Aorta (tissue), 5 donors: ENCODE measurements at regions not wholly inside any gene's neighbourhood (a gene's known extent, or its start where the extent isn't known, plus 50 kb on each side); places are given as distances from the start of the nearest gene placed in this dataset.

ENCODE experiments used
- ATAC-seq: fragments of 200-7000 bp; cut with Tn5 transposase; one replicate; pipeline ENCODE4 v1.9.1; 2022; ENCODE audit warnings: moderate library complexity; ENCODE audit not compliant: low FRiP score
- DNase-seq, 2 donors: peaks; one replicate each; pipeline ENCODE4 v3.0.0-alpha.2; 2020
- H3K27ac ChIP-seq, 2 donors: one replicate each; pipeline ENCODE4 v1.5.1; 2013; ENCODE audit warnings: low read length in 2 of 2, mild to moderate bottlenecking in 2 of 2, moderate library complexity in 2 of 2, control low read depth in 1 of 2, inconsistent platforms in 1 of 2, low read depth in 1 of 2
- H3K27me3 ChIP-seq, 2 donors: one replicate each; pipeline ENCODE4 v1.6.1; 2013; ENCODE audit warnings: control low read depth in 1 of 2, low read length in 1 of 2, mild to moderate bottlenecking in 1 of 2, moderate library complexity in 1 of 2; ENCODE audit not compliant: insufficient read depth in 2 of 2, control insufficient read depth in 1 of 2
- H3K36me3 ChIP-seq, 2 donors: one replicate each; pipeline ENCODE4 v1.6.1; 2013; ENCODE audit warnings: control low read depth in 1 of 2, low read length in 1 of 2, mild to moderate bottlenecking in 1 of 2; ENCODE audit not compliant: insufficient read depth in 2 of 2, control insufficient read depth in 1 of 2
- H3K4me1 ChIP-seq, 2 donors: one replicate each; pipeline ENCODE4 v1.6.1; 2013; ENCODE audit warnings: low read length in 2 of 2, control low read depth in 1 of 2, mild to moderate bottlenecking in 1 of 2, moderate library complexity in 1 of 2; ENCODE audit not compliant: insufficient read depth in 2 of 2, control insufficient read depth in 1 of 2
- H3K4me3 ChIP-seq, 2 donors: one replicate each; pipeline ENCODE4 v1.5.1; 2013; ENCODE audit warnings: low read length in 2 of 2, control low read depth in 1 of 2, mild to moderate bottlenecking in 1 of 2
- H3K9me3 ChIP-seq: one replicate; pipeline ENCODE4 v1.6.1; 2013; ENCODE audit warnings: mild to moderate bottlenecking, low read length; ENCODE audit not compliant: control insufficient read depth
- WGBS, 2 donors: extraction: QIAGEN DNeasy Blood & Tissue Kit; methylation state at CpG; one replicate each; pipeline ENCODE4 v1.1.7; 2013; 5-methylcytosine and 5-hydroxymethylcytosine counted together
- intact Hi-C, 2 donors: fragments of 100-400 bp; cut with DNase I; formaldehyde crosslinking; loops; one replicate each; pipeline versions ENCODE4 v1.14.2 to v1.15.0; 2022
- donor health status: healthy with polysubstance abuse.
- donor health status: Bipolar disorder and iron deficiency.
- donor health status: DM: no; HTN: no; CAD: no.
- donor health status: DM: no; HTN: no; CAD: no.
- donor health status: DM: yes; HTN: yes; CAD: no.

DNA sequence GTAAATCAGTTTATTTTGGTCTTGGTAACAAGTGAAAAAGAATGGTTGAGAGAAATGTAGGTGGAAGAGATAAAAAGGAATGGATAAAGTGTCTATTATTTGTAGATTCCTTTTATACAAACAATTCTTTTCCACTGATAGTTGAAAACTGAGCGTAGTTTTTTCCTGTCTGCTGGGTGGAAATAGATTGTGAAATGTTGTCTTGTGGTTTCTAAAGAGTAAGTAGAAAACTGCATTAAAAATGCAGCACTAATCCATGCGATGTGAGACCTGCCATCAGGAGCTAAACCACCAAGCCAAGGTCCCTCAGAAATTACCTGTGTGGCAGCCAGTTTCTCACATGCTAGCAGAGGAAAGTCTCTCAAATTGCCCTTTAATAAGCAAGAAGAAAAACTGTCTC lies 103.2 kb upstream of the SLC44A3 start:
- 89 to 91% methylated on average over 2 of the region's 2 CpGs for WGBS, 2 donors

DNA sequence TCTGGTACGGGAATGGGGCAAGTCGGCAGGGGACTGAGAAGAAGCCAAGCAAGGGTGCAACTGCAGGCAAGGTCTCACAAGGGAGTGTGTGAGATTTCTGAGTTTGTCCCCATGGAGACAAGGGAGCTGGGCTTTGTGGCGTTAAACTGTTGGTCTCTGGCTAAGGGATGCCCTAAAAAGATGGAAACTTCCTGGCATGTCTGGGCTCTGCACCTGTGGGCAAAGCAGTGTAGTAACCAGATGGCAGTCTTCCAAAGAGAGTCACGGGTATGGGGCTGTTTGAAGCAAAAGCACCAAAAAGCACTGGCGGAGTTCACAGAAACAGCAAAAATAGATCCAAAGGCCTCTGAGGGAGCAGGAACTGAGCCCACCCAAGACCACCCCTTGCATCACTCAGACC lies 104.8 kb upstream of the SLC44A3 start:
- no peaks in the 10 kb centered on the region for H3K36me3 ChIP-seq
- no peaks in the 10 kb centered on the region for H3K27me3 ChIP-seq
- H3K9me3 ChIP-seq = no peaks in the 10 kb centered on the region
- DNase-seq (no peak), ATAC-seq (no peak)
- H3K27ac ChIP-seq = no peak overlapping the region
- H3K4me1 ChIP-seq = no peaks in the 10 kb centered on the region
- H3K4me3 ChIP-seq = no peak overlapping the region
- intact Hi-C loops = no loop called here
- 96% methylated on average over 5 of the region's 5 CpGs for WGBS, 2 donors

More for the DNA sequence above, 103.2 kb upstream of the SLC44A3 start:
- ATAC-seq = no peak
- H3K36me3 ChIP-seq = no peaks in the 10 kb centered on the region
- H3K4me3 ChIP-seq = no peak overlapping the region
- no peak overlapping the region for H3K27ac ChIP-seq
- intact Hi-C loops = no loop called here
- no peaks in the 10 kb centered on the region for H3K4me1 ChIP-seq
- DNase-seq = no peak
- H3K9me3 ChIP-seq = no peaks in the 10 kb centered on the region
- no peaks in the 10 kb centered on the region for H3K27me3 ChIP-seq

DNA sequence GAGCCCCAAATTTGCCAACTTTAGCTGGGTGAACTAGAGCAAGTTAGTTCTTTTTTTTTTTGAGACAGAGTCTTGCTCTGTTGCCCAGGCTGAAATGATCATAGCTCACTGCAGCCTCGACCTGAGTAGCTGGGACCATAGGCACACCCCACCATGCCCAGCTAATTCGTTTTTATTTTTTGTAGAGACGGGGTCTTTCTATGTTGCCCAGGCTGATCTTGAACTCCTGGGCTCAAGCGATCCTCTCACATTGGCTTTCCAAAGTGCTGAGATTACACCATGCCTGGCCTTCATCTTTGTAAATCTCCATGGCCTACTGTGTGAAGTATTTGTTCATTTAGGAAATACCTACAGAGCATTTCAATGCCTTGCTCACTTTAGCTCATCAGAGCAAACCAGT lies 105.6 kb upstream of the SLC44A3 start:
- Histone ChIP-seq H3K9me3 (no peaks in the 10 kb centered on the region), H3K27me3 (no peaks in the 10 kb centered on the region), H3K36me3 (no peaks in the 10 kb centered on the region), H3K4me3 (no peak overlapping the region), H3K27ac (no peak overlapping the region), H3K4me1 (no peaks in the 10 kb centered on the region)
- no peak for DNase-seq
- no peak for ATAC-seq
- intact Hi-C loops = no loop called here
- 91 to 96% methylated on average over 4 of the region's 4 CpGs for WGBS, 2 donors

DNA sequence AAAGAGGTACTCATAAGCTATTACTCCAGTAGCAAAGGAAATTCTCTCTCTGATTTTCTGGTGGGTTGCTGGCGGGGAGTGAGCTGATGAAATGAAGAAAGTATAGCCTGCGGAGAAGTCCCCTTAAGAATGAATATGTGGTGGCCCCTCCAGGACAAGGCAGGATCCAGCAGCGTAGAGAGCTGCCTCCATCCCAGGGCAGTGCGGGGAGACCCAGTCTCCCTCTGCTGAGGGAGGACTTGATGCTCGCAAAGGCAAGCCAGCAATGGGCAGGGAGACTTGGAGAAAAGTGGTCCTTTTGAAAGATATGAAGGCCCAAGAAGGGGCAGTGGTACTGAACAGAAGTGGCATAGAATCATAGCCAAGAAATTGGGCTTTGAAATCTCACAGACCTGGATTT lies 106.0 kb upstream of the SLC44A3 start:
- Histone ChIP-seq H3K27me3 (no peaks in the 10 kb centered on the region), H3K4me1 (no peaks in the 10 kb centered on the region), H3K36me3 (no peaks in the 10 kb centered on the region), H3K4me3 (no peak overlapping the region), H3K9me3 (no peaks in the 10 kb centered on the region), H3K27ac (no peak overlapping the region)
- ATAC-seq (no peak), DNase-seq (no peak)
- intact Hi-C loops = no loop called here
- WGBS, 2 donors = 98 to 99% methylated on average over 5 of the region's 5 CpGs

GRCh38 chr1:94713472-94714141 lies 106.5 kb upstream of the SLC44A3 start:
- Histone ChIP-seq H3K9me3 (no peaks in the 10 kb centered on the region), H3K27ac (no peak overlapping the region), H3K4me3 (no peak overlapping the region), H3K4me1 (no peaks in the 10 kb centered on the region), H3K36me3 (no peaks in the 10 kb centered on the region), H3K27me3 (no peaks in the 10 kb centered on the region)
- DNase-seq (peak; percentile 80 to 91), ATAC-seq (peak; percentile 76)
- intact Hi-C loops = no loop called here
- WGBS, 2 donors = 87 to 93% methylated on average over 7 of the region's 7 CpGs

- Histone ChIP-seq H3K9me3 (no peaks in the 10 kb centered on the region), H3K27ac (no peak overlapping the region), H3K27me3 (no peaks in the 10 kb centered on the region), H3K36me3 (no peaks in the 10 kb centered on the region), H3K4me1 (no peaks in the 10 kb centered on the region), H3K4me3 (no peak overlapping the region)
- ATAC-seq (no peak), DNase-seq (no peak)
- 82% methylated on average over 8 of the region's 8 CpGs for WGBS, 2 donors
- intact Hi-C loops = no loop called here
Observed at GRCh38 chr1:94709891-94710581, 110.1 kb upstream of the SLC44A3 start.

- no peak overlapping the region for H3K4me3 ChIP-seq
- H3K27me3 ChIP-seq = no peaks in the 10 kb centered on the region
- H3K4me1 ChIP-seq = no peaks in the 10 kb centered on the region
- H3K27ac ChIP-seq = no peak overlapping the region
- DNase-seq = no peak
- 96% methylated on average over 8 of the region's 8 CpGs for WGBS, 2 donors
- no peaks in the 10 kb centered on the region for H3K36me3 ChIP-seq
- intact Hi-C loops = no loop called here
- ATAC-seq = no peak
- no peaks in the 10 kb centered on the region for H3K9me3 ChIP-seq
Observed at GRCh38 chr1:94708811-94709210, 111.3 kb upstream of the SLC44A3 start.

DNA sequence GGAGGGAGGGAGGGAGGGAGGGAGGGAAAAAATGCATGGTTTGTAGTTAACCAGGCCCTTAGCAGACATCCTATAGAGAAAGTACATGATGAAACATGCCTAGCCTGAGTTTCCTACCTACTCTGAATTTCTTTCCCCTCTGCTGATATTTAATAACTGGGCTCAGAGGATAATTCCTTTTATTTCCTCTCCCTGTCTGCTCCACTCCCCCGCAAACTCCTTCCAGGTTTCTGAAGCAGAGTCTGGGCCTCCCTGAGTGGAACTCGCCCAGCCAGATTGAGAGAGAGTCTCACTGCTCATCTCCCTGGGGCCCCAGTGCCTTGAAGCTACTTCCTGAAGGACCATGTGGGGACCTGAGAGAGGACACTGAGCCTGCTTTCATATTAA lies 111.9 kb upstream of the SLC44A3 start:
- H3K36me3 ChIP-seq = no peaks in the 10 kb centered on the region
- H3K9me3 ChIP-seq = no peaks in the 10 kb centered on the region
- DNase-seq (no peak), ATAC-seq (no peak)
- WGBS, 2 donors = 94 to 100% methylated on average over 2 of the region's 2 CpGs
- no peaks in the 10 kb centered on the region for H3K27me3 ChIP-seq
- intact Hi-C loops = no loop called here
- no peak overlapping the region for H3K27ac ChIP-seq
- H3K4me1 ChIP-seq = no peaks in the 10 kb centered on the region
- no peak overlapping the region for H3K4me3 ChIP-seq
